ENCODE measurements at regions not wholly inside any gene's neighbourhood (a gene's known extent, or its start where the extent isn't known, plus 50 kb on each side); places are given as distances from the start of the nearest gene placed in this dataset.
A peak's percentile ranks its signal among the peaks of the same experiment; 100 is the strongest.

DNA sequence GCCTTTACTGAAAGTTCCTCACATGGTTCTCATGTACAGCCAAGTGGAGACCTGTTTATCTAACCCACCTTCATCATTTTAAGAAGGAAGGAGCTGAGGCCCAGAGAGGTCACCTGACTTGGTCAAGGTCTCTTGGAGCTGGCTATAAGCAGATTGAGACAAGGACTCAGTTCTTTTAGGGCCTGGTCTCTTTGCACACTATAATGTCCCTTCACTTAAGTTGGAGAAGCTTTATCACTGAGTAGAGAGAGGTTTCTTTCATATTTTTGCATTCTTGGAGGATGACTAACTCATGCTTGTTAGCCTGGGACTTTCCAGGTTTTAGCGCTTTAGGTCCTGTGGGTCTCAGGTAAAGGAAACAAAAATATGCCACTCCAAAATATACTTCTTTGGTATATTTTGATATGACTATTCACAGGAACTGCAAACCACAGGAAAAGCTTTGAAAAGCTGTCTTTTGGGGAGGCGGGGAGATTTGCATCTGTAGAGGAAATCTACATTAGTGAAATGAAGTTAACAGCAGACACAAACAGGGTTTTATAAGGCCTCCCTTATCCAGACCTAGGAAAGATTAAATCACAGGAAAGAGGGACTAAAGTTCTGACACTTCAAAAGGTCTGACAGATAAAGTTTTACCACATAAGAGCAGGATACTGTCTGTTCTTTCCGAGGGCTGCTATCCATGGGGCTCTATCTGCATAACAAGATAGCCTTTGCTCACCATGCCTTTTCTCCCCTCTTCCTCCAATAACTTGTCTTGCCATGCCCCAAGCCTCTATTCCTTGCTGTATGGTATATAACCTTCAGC, 95.8 kb upstream of the ANKRD55 start:
- TF ChIP-seq, protein P1, sequence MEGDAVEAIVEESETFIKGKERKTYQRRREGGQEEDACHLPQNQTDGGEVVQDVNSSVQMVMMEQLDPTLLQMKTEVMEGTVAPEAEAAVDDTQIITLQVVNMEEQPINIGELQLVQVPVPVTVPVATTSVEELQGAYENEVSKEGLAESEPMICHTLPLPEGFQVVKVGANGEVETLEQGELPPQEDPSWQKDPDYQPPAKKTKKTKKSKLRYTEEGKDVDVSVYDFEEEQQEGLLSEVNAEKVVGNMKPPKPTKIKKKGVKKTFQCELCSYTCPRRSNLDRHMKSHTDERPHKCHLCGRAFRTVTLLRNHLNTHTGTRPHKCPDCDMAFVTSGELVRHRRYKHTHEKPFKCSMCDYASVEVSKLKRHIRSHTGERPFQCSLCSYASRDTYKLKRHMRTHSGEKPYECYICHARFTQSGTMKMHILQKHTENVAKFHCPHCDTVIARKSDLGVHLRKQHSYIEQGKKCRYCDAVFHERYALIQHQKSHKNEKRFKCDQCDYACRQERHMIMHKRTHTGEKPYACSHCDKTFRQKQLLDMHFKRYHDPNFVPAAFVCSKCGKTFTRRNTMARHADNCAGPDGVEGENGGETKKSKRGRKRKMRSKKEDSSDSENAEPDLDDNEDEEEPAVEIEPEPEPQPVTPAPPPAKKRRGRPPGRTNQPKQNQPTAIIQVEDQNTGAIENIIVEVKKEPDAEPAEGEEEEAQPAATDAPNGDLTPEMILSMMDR (IDR thresholded peaks at IDR 0.05; ENCODE audit: unreplicated experiment), result no peak
- POLR2A ChIA-PET, result interaction anchor here (0.6 to 3.5 kb wide), 8 partner anchors 9 to 490 kb away, joined by 3 to 21 read pairs (median 3); no protein-coding TSS in a partner anchor
- H3K36me3 Mint-ChIP-seq (ENCODE audit: insufficient read depth, unreplicated experiment), result no peaks in the 10 kb centered on the region
- no peak overlapping the region for H3K4me3 Mint-ChIP-seq (ENCODE audit: unreplicated experiment)
- CTCF ChIA-PET, result interaction anchor here (0.5 to 3.1 kb wide), 5 partner anchors 14 to 985 kb away, joined by 3 to 19 read pairs (median 3); no protein-coding TSS in a partner anchor
- peak overlapping the region; percentile 84 for H3K27ac Mint-ChIP-seq (ENCODE audit: low read depth, unreplicated experiment)
- DNase-seq (ENCODE audit: unreplicated experiment), result peak; percentile 63
- H3K27me3 Mint-ChIP-seq (ENCODE audit: insufficient read depth, unreplicated experiment), result no peaks in the 10 kb centered on the region
- no peaks in the 10 kb centered on the region for H3K9me3 Mint-ChIP-seq (ENCODE audit: unreplicated experiment)
- BruUV-seq (replicated peaks), result no TSS peak
- intact Hi-C loops (cut with micrococcal nuclease), result no loop called here
- H3K4me1 Mint-ChIP-seq (ENCODE audit: insufficient read depth, unreplicated experiment), result peaks cover 24% of the 10 kb centered on the region

DNA sequence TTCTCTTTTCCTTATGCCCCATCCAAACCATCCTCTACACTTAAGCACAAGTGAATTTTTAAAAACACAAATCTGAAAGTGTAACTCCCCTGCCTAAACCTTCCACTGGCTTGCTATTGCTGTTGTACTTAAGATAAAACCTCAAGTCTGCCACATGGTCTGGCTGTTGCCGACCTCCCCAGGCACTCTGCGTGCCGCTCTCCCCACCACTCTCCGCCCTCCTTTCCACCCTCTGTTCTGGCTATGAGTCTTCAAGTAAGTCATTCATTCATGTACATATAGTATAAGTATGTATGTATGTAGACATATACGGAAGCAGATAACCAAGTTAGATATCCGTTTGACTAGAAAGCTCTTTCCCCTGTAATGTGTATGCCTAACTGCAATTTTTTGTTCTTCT, 94.7 kb upstream of the ANKRD55 start:
- DNase-seq (ENCODE audit: unreplicated experiment), result no peak
- intact Hi-C loops (cut with micrococcal nuclease), result no loop called here
- peaks cover 30% of the 10 kb centered on the region for H3K4me1 Mint-ChIP-seq (ENCODE audit: insufficient read depth, unreplicated experiment)
- no peaks in the 10 kb centered on the region for H3K27me3 Mint-ChIP-seq (ENCODE audit: insufficient read depth, unreplicated experiment)
- no TSS peak for BruUV-seq (replicated peaks)
- ChIA-PET CTCF (interaction anchor here (0.6 to 3.1 kb wide), 6 partner anchors 8 to 556 kb away, joined by 3 to 19 read pairs (median 3); no protein-coding TSS in a partner anchor), POLR2A (interaction anchor here (0.6 to 3.5 kb wide), 2 partner anchors 12 to 490 kb away, joined by 3 to 21 read pairs; no protein-coding TSS in a partner anchor)
- H3K4me3 Mint-ChIP-seq (ENCODE audit: unreplicated experiment), result no peak overlapping the region
- H3K9me3 Mint-ChIP-seq (ENCODE audit: unreplicated experiment), result no peaks in the 10 kb centered on the region
- H3K27ac Mint-ChIP-seq (ENCODE audit: low read depth, unreplicated experiment), result peak overlapping the region; percentile 84
- TF ChIP-seq, protein P1 (IDR thresholded peaks at IDR 0.05; ENCODE audit: unreplicated experiment), result no peak
- no peaks in the 10 kb centered on the region for H3K36me3 Mint-ChIP-seq (ENCODE audit: insufficient read depth, unreplicated experiment)

DNA sequence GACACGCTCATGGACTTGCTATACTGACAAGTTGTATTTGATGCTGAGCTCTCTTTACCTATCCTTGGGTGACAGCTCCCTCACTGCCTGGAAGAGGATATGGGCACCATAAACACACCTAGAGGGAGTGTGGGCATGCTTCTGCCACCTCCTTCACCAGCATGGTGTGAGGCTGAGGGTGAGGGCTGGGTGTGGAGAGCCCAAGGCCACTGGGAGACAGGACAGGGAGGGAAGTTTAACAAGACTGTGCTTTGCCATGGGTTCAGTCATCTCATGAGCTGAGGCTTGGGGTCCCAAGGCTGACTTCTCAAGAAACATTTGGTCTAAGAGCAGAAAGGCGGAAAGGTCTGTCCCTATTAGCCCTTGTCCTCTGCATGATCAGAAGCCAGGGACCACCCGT, 93.6 kb upstream of the ANKRD55 start:
- TF ChIP-seq, protein P1 (IDR thresholded peaks at IDR 0.05; ENCODE audit: unreplicated experiment), result no peak
- ChIA-PET POLR2A (interaction anchor here (0.6 kb wide), 1 partner anchor 23 kb away, joined by 3 read pairs; no protein-coding TSS in a partner anchor), CTCF (interaction anchor here (0.6 to 3.1 kb wide), 2 partner anchors 12 to 55 kb away, joined by 4 to 19 read pairs; no protein-coding TSS in a partner anchor)
- DNase-seq (ENCODE audit: unreplicated experiment), result no peak
- intact Hi-C loops (cut with micrococcal nuclease), result no loop called here
- Mint-ChIP-seq H3K4me1 (ENCODE audit: insufficient read depth, unreplicated experiment) (peaks cover 30% of the 10 kb centered on the region), H3K4me3 (ENCODE audit: unreplicated experiment) (no peak overlapping the region), H3K9me3 (ENCODE audit: unreplicated experiment) (no peaks in the 10 kb centered on the region), H3K36me3 (ENCODE audit: insufficient read depth, unreplicated experiment) (no peaks in the 10 kb centered on the region), H3K27ac (ENCODE audit: low read depth, unreplicated experiment) (no peak overlapping the region), H3K27me3 (ENCODE audit: insufficient read depth, unreplicated experiment) (no peaks in the 10 kb centered on the region)
- BruUV-seq (replicated peaks), result no TSS peak

DNA sequence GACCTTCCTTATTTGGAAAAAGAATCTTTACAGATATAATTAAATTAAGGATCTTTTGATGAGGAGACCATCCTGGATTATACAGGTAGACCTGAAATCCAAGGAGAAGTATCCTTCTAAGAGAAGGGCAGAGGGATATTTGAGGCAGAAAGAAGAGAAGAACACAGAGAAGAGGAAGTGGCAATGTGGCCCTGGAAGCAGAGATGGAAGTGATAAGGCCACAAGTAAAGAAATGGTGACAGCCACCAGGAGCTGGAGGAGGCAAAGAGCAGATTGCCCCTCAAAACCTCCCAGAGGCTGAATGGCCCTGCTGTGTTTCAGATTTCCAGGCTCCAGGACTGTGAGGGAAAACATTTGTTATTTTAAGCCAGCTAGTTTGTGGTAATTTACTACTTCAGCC, 93.0 kb upstream of the ANKRD55 start:
- Mint-ChIP-seq H3K27ac (ENCODE audit: low read depth, unreplicated experiment) (no peak overlapping the region), H3K4me1 (ENCODE audit: insufficient read depth, unreplicated experiment) (peaks cover 30% of the 10 kb centered on the region), H3K4me3 (ENCODE audit: unreplicated experiment) (no peak overlapping the region), H3K36me3 (ENCODE audit: insufficient read depth, unreplicated experiment) (no peaks in the 10 kb centered on the region), H3K9me3 (ENCODE audit: unreplicated experiment) (no peaks in the 10 kb centered on the region), H3K27me3 (ENCODE audit: insufficient read depth, unreplicated experiment) (no peaks in the 10 kb centered on the region)
- BruUV-seq (replicated peaks), result no TSS peak
- TF ChIP-seq, protein P1 (IDR thresholded peaks at IDR 0.05; ENCODE audit: unreplicated experiment), result no peak
- no peak for DNase-seq (ENCODE audit: unreplicated experiment)
- intact Hi-C loops (cut with micrococcal nuclease), result no loop called here
- ChIA-PET POLR2A (no interaction called here), CTCF (interaction anchor here (0.6 to 3.1 kb wide), 2 partner anchors 12 to 55 kb away, joined by 4 to 19 read pairs; no protein-coding TSS in a partner anchor)

Measured in MCF 10A (cell line).